Memory B cell (primary cell): ENCODE measurements at regions not wholly inside any gene's neighbourhood (a gene's known extent, or its start where the extent isn't known, plus 50 kb on each side); places are given as distances from the start of the nearest gene placed in this dataset.

ENCODE experiments used
- ATAC-seq: fragments of 150-1000 bp; cut with Tn5 transposase; 2 replicates; pipeline ENCODE4 v1.10.0; 2021; ENCODE audit warnings: low read depth, mild to moderate bottlenecking, moderate library complexity
- DNase-seq, 2 donors: peaks; one replicate each; pipeline ENCODE4 v3.0.0; 2022; ENCODE audit warnings: low spot score in 2 of 2
- H3K27ac Mint-ChIP-seq: one replicate; pipeline ENCODE4 v1.8.0; 2022; ENCODE audit warnings: mild to moderate bottlenecking, moderate library complexity, mixed read lengths
- H3K27me3 Mint-ChIP-seq: one replicate; pipeline ENCODE4 v1.8.0; 2022; ENCODE audit warnings: mixed read lengths
- H3K36me3 Mint-ChIP-seq: one replicate; pipeline ENCODE4 v1.8.0; 2022; ENCODE audit warnings: mild to moderate bottlenecking, mixed read lengths
- H3K4me1 Mint-ChIP-seq: one replicate; pipeline ENCODE4 v1.8.0; 2022; ENCODE audit warnings: mixed read lengths
- H3K4me3 Mint-ChIP-seq: one replicate; pipeline ENCODE4 v1.8.0; 2022; ENCODE audit warnings: mild to moderate bottlenecking, moderate library complexity, mixed read lengths
- H3K9me3 Mint-ChIP-seq: one replicate; pipeline ENCODE4 v1.8.0; 2022; ENCODE audit warnings: mixed read lengths

- ATAC-seq (no peak), DNase-seq (no peak)
- H3K27ac Mint-ChIP-seq = no peak overlapping the region
- peaks cover 6% of the 10 kb centered on the region for H3K4me1 Mint-ChIP-seq
- no peaks in the 10 kb centered on the region for H3K36me3 Mint-ChIP-seq
- H3K9me3 Mint-ChIP-seq = peaks cover 9% of the 10 kb centered on the region
- H3K27me3 Mint-ChIP-seq = peaks cover 2% of the 10 kb centered on the region
- H3K4me3 Mint-ChIP-seq = no peak overlapping the region
Observed at GRCh38 chr3:88641033-88641604, 466.3 kb upstream of the EPHA3 start.

- Mint-ChIP-seq H3K36me3 (no peaks in the 10 kb centered on the region), H3K27ac (no peak overlapping the region), H3K4me3 (no peak overlapping the region), H3K4me1 (no peaks in the 10 kb centered on the region), H3K27me3 (no peaks in the 10 kb centered on the region), H3K9me3 (no peaks in the 10 kb centered on the region)
- ATAC-seq = no peak
- DNase-seq = no peak
Observed at GRCh38 chr3:88657459-88657858, 450.0 kb upstream of the EPHA3 start.

- H3K4me1 Mint-ChIP-seq = no peaks in the 10 kb centered on the region
- ATAC-seq (no peak), DNase-seq (no peak)
- H3K9me3 Mint-ChIP-seq = no peaks in the 10 kb centered on the region
- H3K27me3 Mint-ChIP-seq = no peaks in the 10 kb centered on the region
- no peak overlapping the region for H3K27ac Mint-ChIP-seq
- H3K4me3 Mint-ChIP-seq = no peak overlapping the region
- H3K36me3 Mint-ChIP-seq = no peaks in the 10 kb centered on the region
Observed at GRCh38 chr3:88661433-88661824, 446.0 kb upstream of the EPHA3 start.

GRCh38 chr3:88668180-88668579 lies 439.2 kb upstream of the EPHA3 start:
- Mint-ChIP-seq H3K4me3 (no peak overlapping the region), H3K9me3 (no peaks in the 10 kb centered on the region), H3K4me1 (no peaks in the 10 kb centered on the region), H3K27me3 (no peaks in the 10 kb centered on the region), H3K36me3 (no peaks in the 10 kb centered on the region), H3K27ac (no peak overlapping the region)
- ATAC-seq = no peak
- no peak for DNase-seq

- no peaks in the 10 kb centered on the region for H3K36me3 Mint-ChIP-seq
- no peaks in the 10 kb centered on the region for H3K4me1 Mint-ChIP-seq
- H3K27me3 Mint-ChIP-seq = no peaks in the 10 kb centered on the region
- DNase-seq = no peak
- no peaks in the 10 kb centered on the region for H3K9me3 Mint-ChIP-seq
- no peak overlapping the region for H3K4me3 Mint-ChIP-seq
- ATAC-seq = no peak
- H3K27ac Mint-ChIP-seq = no peak overlapping the region
Observed at GRCh38 chr3:88671573-88671972, 435.8 kb upstream of the EPHA3 start.

GRCh38 chr3:88677298-88677697 lies 430.1 kb upstream of the EPHA3 start:
- ATAC-seq (no peak), DNase-seq (no peak)
- Mint-ChIP-seq H3K36me3 (no peaks in the 10 kb centered on the region), H3K27me3 (no peaks in the 10 kb centered on the region), H3K27ac (no peak overlapping the region), H3K9me3 (no peaks in the 10 kb centered on the region), H3K4me1 (no peaks in the 10 kb centered on the region), H3K4me3 (no peak overlapping the region)

GRCh38 chr3:88678747-88679146 lies 428.7 kb upstream of the EPHA3 start:
- no peaks in the 10 kb centered on the region for H3K9me3 Mint-ChIP-seq

GRCh38 chr3:88690287-88690686 lies 417.1 kb upstream of the EPHA3 start:
- Mint-ChIP-seq H3K4me3 (no peak overlapping the region), H3K27me3 (peaks cover 3% of the 10 kb centered on the region), H3K4me1 (no peaks in the 10 kb centered on the region), H3K27ac (no peak overlapping the region), H3K9me3 (peaks cover 3% of the 10 kb centered on the region), H3K36me3 (no peaks in the 10 kb centered on the region)
- no peak for DNase-seq
- ATAC-seq = no peak

More at GRCh38 chr3:88678747-88679146, 428.7 kb upstream of the EPHA3 start:
- no peak for ATAC-seq
- H3K27me3 Mint-ChIP-seq = no peaks in the 10 kb centered on the region
- H3K27ac Mint-ChIP-seq = no peak overlapping the region
- no peaks in the 10 kb centered on the region for H3K4me1 Mint-ChIP-seq
- no peaks in the 10 kb centered on the region for H3K36me3 Mint-ChIP-seq
- H3K4me3 Mint-ChIP-seq = no peak overlapping the region
- DNase-seq = no peak

GRCh38 chr3:88691081-88691480 lies 416.3 kb upstream of the EPHA3 start:
- no peaks in the 10 kb centered on the region for H3K36me3 Mint-ChIP-seq
- H3K9me3 Mint-ChIP-seq = peaks cover 3% of the 10 kb centered on the region
- DNase-seq (no peak), ATAC-seq (no peak)
- H3K4me1 Mint-ChIP-seq = no peaks in the 10 kb centered on the region
- no peak overlapping the region for H3K4me3 Mint-ChIP-seq
- H3K27ac Mint-ChIP-seq = no peak overlapping the region
- peaks cover 3% of the 10 kb centered on the region for H3K27me3 Mint-ChIP-seq

- no peaks in the 10 kb centered on the region for H3K4me1 Mint-ChIP-seq
- ATAC-seq (no peak), DNase-seq (no peak)
- no peak overlapping the region for H3K4me3 Mint-ChIP-seq
- no peaks in the 10 kb centered on the region for H3K27me3 Mint-ChIP-seq
- H3K36me3 Mint-ChIP-seq = no peaks in the 10 kb centered on the region
- peaks cover 1% of the 10 kb centered on the region for H3K9me3 Mint-ChIP-seq
- no peak overlapping the region for H3K27ac Mint-ChIP-seq
Observed at GRCh38 chr3:88703501-88704059, 403.8 kb upstream of the EPHA3 start.

- no peaks in the 10 kb centered on the region for H3K27me3 Mint-ChIP-seq
- no peak for DNase-seq
- H3K36me3 Mint-ChIP-seq = no peaks in the 10 kb centered on the region
- peaks cover 1% of the 10 kb centered on the region for H3K9me3 Mint-ChIP-seq
- no peak for ATAC-seq
- no peaks in the 10 kb centered on the region for H3K4me1 Mint-ChIP-seq
- no peak overlapping the region for H3K27ac Mint-ChIP-seq
- H3K4me3 Mint-ChIP-seq = no peak overlapping the region
Observed at GRCh38 chr3:88704338-88704737, 403.1 kb upstream of the EPHA3 start.

GRCh38 chr3:88707837-88708236 lies 399.6 kb upstream of the EPHA3 start:
- H3K9me3 Mint-ChIP-seq = peaks cover 1% of the 10 kb centered on the region
- no peak for DNase-seq
- ATAC-seq = no peak
- no peaks in the 10 kb centered on the region for H3K4me1 Mint-ChIP-seq
- H3K36me3 Mint-ChIP-seq = no peaks in the 10 kb centered on the region
- H3K27ac Mint-ChIP-seq = no peak overlapping the region
- no peaks in the 10 kb centered on the region for H3K27me3 Mint-ChIP-seq
- no peak overlapping the region for H3K4me3 Mint-ChIP-seq

- Mint-ChIP-seq H3K27ac (no peak overlapping the region), H3K4me1 (no peaks in the 10 kb centered on the region), H3K4me3 (no peak overlapping the region), H3K36me3 (no peaks in the 10 kb centered on the region), H3K27me3 (no peaks in the 10 kb centered on the region), H3K9me3 (no peaks in the 10 kb centered on the region)
- ATAC-seq (no peak), DNase-seq (no peak)
Observed at GRCh38 chr3:88712552-88712951, 394.9 kb upstream of the EPHA3 start.

- DNase-seq (no peak), ATAC-seq (no peak)
- Mint-ChIP-seq H3K4me3 (no peak overlapping the region), H3K36me3 (no peaks in the 10 kb centered on the region), H3K27ac (no peak overlapping the region), H3K27me3 (no peaks in the 10 kb centered on the region), H3K4me1 (no peaks in the 10 kb centered on the region), H3K9me3 (no peaks in the 10 kb centered on the region)
Observed at GRCh38 chr3:88713233-88713691, 394.2 kb upstream of the EPHA3 start.

- Mint-ChIP-seq H3K4me1 (no peaks in the 10 kb centered on the region), H3K27ac (no peak overlapping the region), H3K4me3 (no peak overlapping the region), H3K9me3 (peaks cover 2% of the 10 kb centered on the region), H3K36me3 (no peaks in the 10 kb centered on the region), H3K27me3 (no peaks in the 10 kb centered on the region)
- ATAC-seq (no peak), DNase-seq (no peak)
Observed at GRCh38 chr3:88725440-88726165, 381.8 kb upstream of the EPHA3 start.
